Stomach (tissue), 8 donors: ENCODE measurements at regions not wholly inside any gene's neighbourhood (a gene's known extent, or its start where the extent isn't known, plus 50 kb on each side); places are given as distances from the start of the nearest gene placed in this dataset.

Experiments used
- DNase-seq, 2 donors: peaks; one replicate each; pipeline versions ENCODE4 v3.0.0 to v3.0.0-alpha.2; 2013 to 2019
- H3K27ac ChIP-seq, 5 donors: fragments of 200-600 bp in 4 of 5; sonication (generic) in 4 of 5; one replicate each; pipeline ENCODE4 v1.5.1; 2013 to 2019; ENCODE audit warnings: mild to moderate bottlenecking in 1 of 5, moderate library complexity in 1 of 5
- H3K27me3 ChIP-seq, 3 donors: fragments of 200-600 bp; sonication (generic); one replicate each; pipeline ENCODE4 v1.5.1; 2017 to 2019; ENCODE audit warnings: mixed run types in 1 of 3
- H3K36me3 ChIP-seq, 4 donors: fragments of 200-600 bp; sonication (generic); 1 replicate in 3 of 4; 2 replicates in 1 of 4; pipeline ENCODE4 v1.5.1; 2016 to 2019
- H3K4me1 ChIP-seq, 4 donors: fragments of 200-600 bp; sonication (generic); one replicate each; pipeline ENCODE4 v1.5.1; 2016 to 2019
- H3K4me3 ChIP-seq, 4 donors: fragments of 200-600 bp; sonication (generic) in 3 of 4; one replicate each; pipeline ENCODE4 v1.5.1; 2016 to 2019; ENCODE audit warnings: mild to moderate bottlenecking in 1 of 4
- H3K9me3 ChIP-seq, 4 donors: fragments of 200-600 bp; sonication (generic); one replicate each; pipeline ENCODE4 v1.5.1; 2016 to 2019
- CTCF ChIP-seq, 7 experiments: fragments of 450-650 bp in 4 of 7; fragments of 200-600 bp in 3 of 7; sonication (generic) in 3 of 7; IDR thresholded peaks; one replicate each; pipeline ENCODE4 v1.5.1; 2016 to 2019; ENCODE audit warnings: antibody characterized with exemption in 7 of 7, control low read depth in 2 of 7, mild to moderate bottlenecking in 1 of 7
- EP300 ChIP-seq: sonication (generic); formaldehyde crosslinking; IDR thresholded peaks from one replicate; pipeline ENCODE4 v1.6.1; 2017; ENCODE audit warnings: antibody characterized with exemption
- POLR2A ChIP-seq, 4 donors: fragments of 450-650 bp; IDR thresholded peaks; one replicate each; pipeline ENCODE4 v1.6.1; 2016; ENCODE audit warnings: antibody characterized with exemption in 4 of 4, control low read depth in 2 of 4, mild to moderate bottlenecking in 1 of 4, moderate library complexity in 1 of 4
- POLR2AphosphoS5 ChIP-seq, 3 donors: sonication (generic); formaldehyde crosslinking; IDR thresholded peaks; one replicate each; pipeline ENCODE4 v1.6.1; 2016; ENCODE audit warnings: antibody characterized with exemption in 3 of 3
- WGBS, 5 donors: extraction: QIAGEN DNeasy Blood & Tissue Kit in 3 of 5; methylation state at CpG; one replicate each; pipeline versions ENCODE4 v1.1.5 to v1.1.7; 2013 to 2018; 5-methylcytosine and 5-hydroxymethylcytosine counted together
- intact Hi-C: fragments of 100-400 bp; cut with DNase I; formaldehyde crosslinking; loops from one replicate; pipeline ENCODE4 v1.15.1; 2023; ENCODE audit warnings: low total_unique reads
- donor health status: healthy with polysubstance abuse.
- donor health status: Bipolar disorder and iron deficiency.
- donor health status: healthy.

- intact Hi-C loops: no loop called here
- DNase-seq: no peak
Measured at GRCh38 chr3:151935446-151935845, 62.0 kb downstream of the SUCNR1 start.

DNA sequence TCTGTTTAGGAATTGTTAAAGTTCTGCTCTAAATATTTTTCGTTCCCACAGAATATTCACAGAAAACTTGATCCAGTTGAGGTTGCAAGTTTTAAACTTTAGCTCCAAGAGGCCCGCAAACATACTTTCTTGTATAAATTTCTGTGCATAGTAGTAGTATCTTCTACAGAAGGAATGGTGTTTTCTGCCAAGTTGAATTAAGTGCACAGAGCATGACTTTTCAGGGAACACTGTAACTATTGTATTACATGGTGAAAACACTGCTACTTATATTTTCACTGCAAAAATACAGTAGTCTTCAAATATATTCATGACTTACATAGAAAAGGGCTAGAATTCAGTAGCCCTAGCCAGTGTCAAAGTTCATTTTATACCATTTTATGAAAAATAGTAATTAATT lies 67.0 kb downstream of the SUCNR1 start:
- no peak overlapping the region for H3K27ac ChIP-seq
- no peaks in the 10 kb centered on the region for H3K4me1 ChIP-seq
- H3K9me3 ChIP-seq: no peaks in the 10 kb centered on the region
- no peak overlapping the region for H3K4me3 ChIP-seq
- no peaks in the 10 kb centered on the region for H3K36me3 ChIP-seq
- intact Hi-C loops: no loop called here
- no peaks in the 10 kb centered on the region for H3K27me3 ChIP-seq
- 76 to 87% (median 85%) methylated on average over 2 of the region's 2 CpGs for WGBS, 5 donors
- no peak for DNase-seq
- TF ChIP-seq EP300: no peak
- TF ChIP-seq POLR2AphosphoS5 (IDR thresholded peaks at IDR 0.05): no peak
- no peak for TF ChIP-seq CTCF (IDR thresholded peaks at IDR 0.05)
- TF ChIP-seq POLR2A (IDR thresholded peaks at IDR 0.05): no peak

More at GRCh38 chr3:151935446-151935845, 62.0 kb downstream of the SUCNR1 start:
- H3K27me3 ChIP-seq: no peaks in the 10 kb centered on the region
- H3K9me3 ChIP-seq: no peaks in the 10 kb centered on the region
- TF ChIP-seq CTCF (IDR thresholded peaks at IDR 0.05) (no peak), EP300 (no peak), POLR2AphosphoS5 (IDR thresholded peaks at IDR 0.05) (no peak), POLR2A (IDR thresholded peaks at IDR 0.05) (no peak)
- H3K4me3 ChIP-seq: no peak overlapping the region
- H3K27ac ChIP-seq: no peak overlapping the region
- WGBS, 5 donors: 86 to 95% (median 92%) methylated on average over 4 of the region's 4 CpGs
- no peaks in the 10 kb centered on the region for H3K36me3 ChIP-seq
- no peaks in the 10 kb centered on the region for H3K4me1 ChIP-seq

- H3K36me3 ChIP-seq: no peaks in the 10 kb centered on the region
- no peak for DNase-seq
- no peak overlapping the region for H3K4me3 ChIP-seq
- intact Hi-C loops: no loop called here
- no peaks in the 10 kb centered on the region for H3K4me1 ChIP-seq
- WGBS, 5 donors: 48 to 88% (median 73%) methylated on average over 1 of the region's 1 CpG
- no peak overlapping the region for H3K27ac ChIP-seq
- TF ChIP-seq POLR2A (IDR thresholded peaks at IDR 0.05) (no peak), EP300 (no peak), CTCF (IDR thresholded peaks at IDR 0.05) (no peak), POLR2AphosphoS5 (IDR thresholded peaks at IDR 0.05) (no peak)
- no peaks in the 10 kb centered on the region for H3K9me3 ChIP-seq
- no peaks in the 10 kb centered on the region for H3K27me3 ChIP-seq
Measured at GRCh38 chr3:151943539-151943938, 70.1 kb downstream of the SUCNR1 start.

- Histone ChIP-seq H3K4me1 (no peaks in the 10 kb centered on the region), H3K27ac (no peak overlapping the region), H3K36me3 (no peaks in the 10 kb centered on the region), H3K27me3 (no peaks in the 10 kb centered on the region), H3K9me3 (no peaks in the 10 kb centered on the region), H3K4me3 (no peak overlapping the region)
- TF ChIP-seq EP300 (no peak), POLR2A (IDR thresholded peaks at IDR 0.05) (no peak), CTCF (IDR thresholded peaks at IDR 0.05) (no peak), POLR2AphosphoS5 (IDR thresholded peaks at IDR 0.05) (no peak)
- intact Hi-C loops: no loop called here
- DNase-seq: no peak
Measured at GRCh38 chr3:151944356-151944755, 70.9 kb downstream of the SUCNR1 start.
